ENCODE measurements at regions not wholly inside any gene's neighbourhood (a gene's known extent, or its start where the extent isn't known, plus 50 kb on each side); places are given as distances from the start of the nearest gene placed in this dataset.

- DNase-seq (ENCODE audit: low spot score) = no peak
- no peak overlapping the region for H3K27ac Mint-ChIP-seq (ENCODE audit: unreplicated experiment)
- H3K9me3 Mint-ChIP-seq (ENCODE audit: unreplicated experiment) = no peaks in the 10 kb centered on the region
- no peaks in the 10 kb centered on the region for H3K4me1 Mint-ChIP-seq (ENCODE audit: unreplicated experiment)
- no peaks in the 10 kb centered on the region for H3K36me3 Mint-ChIP-seq (ENCODE audit: low read depth, unreplicated experiment)
- TF ChIP-seq CTCF (IDR thresholded peaks at IDR 0.05; ENCODE audit: unreplicated experiment) = no peak
- H3K27me3 Mint-ChIP-seq (ENCODE audit: unreplicated experiment) = no peaks in the 10 kb centered on the region
- no peak overlapping the region for H3K4me3 Mint-ChIP-seq (ENCODE audit: unreplicated experiment)
Observed at GRCh38 chr21:16407403-16408240, 677.8 kb downstream of the USP25 start.

GRCh38 chr21:16408280-16408679 is 678.5 kb downstream of the USP25 start:
- no peaks in the 10 kb centered on the region for H3K36me3 Mint-ChIP-seq (ENCODE audit: low read depth, unreplicated experiment)
- no peak overlapping the region for H3K27ac Mint-ChIP-seq (ENCODE audit: unreplicated experiment)
- H3K4me3 Mint-ChIP-seq (ENCODE audit: unreplicated experiment) = no peak overlapping the region
- no peak for DNase-seq (ENCODE audit: low spot score)
- TF ChIP-seq CTCF (IDR thresholded peaks at IDR 0.05; ENCODE audit: unreplicated experiment) = no peak
- H3K9me3 Mint-ChIP-seq (ENCODE audit: unreplicated experiment) = no peaks in the 10 kb centered on the region
- H3K4me1 Mint-ChIP-seq (ENCODE audit: unreplicated experiment) = no peaks in the 10 kb centered on the region
- H3K27me3 Mint-ChIP-seq (ENCODE audit: unreplicated experiment) = no peaks in the 10 kb centered on the region

GRCh38 chr21:16409352-16409751 is 679.6 kb downstream of the USP25 start:
- Mint-ChIP-seq H3K4me1 (ENCODE audit: unreplicated experiment) (no peaks in the 10 kb centered on the region), H3K4me3 (ENCODE audit: unreplicated experiment) (no peak overlapping the region), H3K27ac (ENCODE audit: unreplicated experiment) (no peak overlapping the region), H3K9me3 (ENCODE audit: unreplicated experiment) (no peaks in the 10 kb centered on the region), H3K27me3 (ENCODE audit: unreplicated experiment) (no peaks in the 10 kb centered on the region), H3K36me3 (ENCODE audit: low read depth, unreplicated experiment) (no peaks in the 10 kb centered on the region)
- no peak for TF ChIP-seq CTCF (IDR thresholded peaks at IDR 0.05; ENCODE audit: unreplicated experiment)
- DNase-seq (ENCODE audit: low spot score) = no peak

GRCh38 chr21:16418226-16418625 is 688.4 kb downstream of the USP25 start:
- peaks cover 7% of the 10 kb centered on the region for H3K4me1 Mint-ChIP-seq (ENCODE audit: unreplicated experiment)
- no peaks in the 10 kb centered on the region for H3K27me3 Mint-ChIP-seq (ENCODE audit: unreplicated experiment)
- no peak for DNase-seq (ENCODE audit: low spot score)
- no peak overlapping the region for H3K27ac Mint-ChIP-seq (ENCODE audit: unreplicated experiment)
- H3K36me3 Mint-ChIP-seq (ENCODE audit: low read depth, unreplicated experiment) = no peaks in the 10 kb centered on the region
- H3K9me3 Mint-ChIP-seq (ENCODE audit: unreplicated experiment) = no peaks in the 10 kb centered on the region
- no peak for TF ChIP-seq CTCF (IDR thresholded peaks at IDR 0.05; ENCODE audit: unreplicated experiment)
- no peak overlapping the region for H3K4me3 Mint-ChIP-seq (ENCODE audit: unreplicated experiment)

- H3K36me3 Mint-ChIP-seq (ENCODE audit: low read depth, unreplicated experiment) = no peaks in the 10 kb centered on the region
- H3K4me1 Mint-ChIP-seq (ENCODE audit: unreplicated experiment) = peaks cover 7% of the 10 kb centered on the region
- H3K4me3 Mint-ChIP-seq (ENCODE audit: unreplicated experiment) = no peak overlapping the region
- no peak overlapping the region for H3K27ac Mint-ChIP-seq (ENCODE audit: unreplicated experiment)
- DNase-seq (ENCODE audit: low spot score) = no peak
- no peaks in the 10 kb centered on the region for H3K9me3 Mint-ChIP-seq (ENCODE audit: unreplicated experiment)
- no peaks in the 10 kb centered on the region for H3K27me3 Mint-ChIP-seq (ENCODE audit: unreplicated experiment)
- TF ChIP-seq CTCF (IDR thresholded peaks at IDR 0.05; ENCODE audit: unreplicated experiment) = no peak
Observed at GRCh38 chr21:16418642-16419041, 688.9 kb downstream of the USP25 start.
